SK-N-MC (cell line): ENCODE measurements at regions not wholly inside any gene's neighbourhood (a gene's known extent, or its start where the extent isn't known, plus 50 kb on each side); places are given as distances from the start of the nearest gene placed in this dataset.

Experiments
- EZH2 ChIP-seq: fragments of 200-600 bp; sonication (generic); IDR thresholded peaks from one replicate; pipeline ENCODE4 v1.6.1; 2017; ENCODE audit warnings: antibody characterized with exemption
- POLR2AphosphoS5 ChIP-seq: IDR thresholded peaks from 2 replicates; pipeline ENCODE4 v1.6.1; 2012; ENCODE audit warnings: mild to moderate bottlenecking, low read depth, low read length, borderline replicate concordance

DNA sequence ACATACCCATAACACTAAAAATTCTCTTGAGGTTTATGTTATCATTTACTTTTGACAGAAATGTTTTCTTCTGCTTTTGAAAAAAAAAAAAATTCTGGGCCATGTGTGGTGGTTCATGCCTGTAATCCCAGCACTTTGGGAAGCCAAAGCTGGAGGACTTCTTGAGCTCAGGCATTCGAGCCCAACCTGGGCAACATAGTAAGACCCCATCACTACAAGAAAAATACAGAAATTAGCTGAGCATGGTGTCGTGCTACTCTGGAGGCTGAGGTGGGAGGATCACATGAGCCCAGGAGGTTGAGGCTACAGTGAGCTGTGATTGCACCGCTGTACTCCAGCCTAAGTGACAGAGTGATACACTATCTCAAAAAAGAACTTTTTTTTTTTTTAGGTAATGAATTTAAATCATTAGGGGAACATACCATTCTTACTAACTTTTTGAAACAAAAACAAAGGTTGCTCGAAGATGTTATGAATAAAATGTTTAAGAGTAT, 148.8 kb upstream of the DMRT1 start:
- no peak for TF ChIP-seq POLR2AphosphoS5
- TF ChIP-seq EZH2 = no peak
